Neuronal stem cell (in vitro differentiated cells): ENCODE measurements at regions not wholly inside any gene's neighbourhood (a gene's known extent, or its start where the extent isn't known, plus 50 kb on each side); places are given as distances from the start of the nearest gene placed in this dataset.

Experiments
- DNase-seq: peaks from one replicate; pipeline ENCODE4 v3.0.0-alpha.2; 2013; ENCODE audit warnings: low spot score
- H2AFZ ChIP-seq: one replicate; pipeline ENCODE4 v1.6.1; 2013; ENCODE audit warnings: mild to moderate bottlenecking, low read length, inconsistent platforms
- H2AK5ac ChIP-seq: 2 replicates; pipeline ENCODE4 v1.6.1; 2013; ENCODE audit warnings: low read depth, mild to moderate bottlenecking, inconsistent platforms, low read length, moderate library complexity, mixed read lengths
- H2BK120ac ChIP-seq: 2 replicates; pipeline ENCODE4 v1.6.1; 2013; ENCODE audit warnings: low read depth, mild to moderate bottlenecking, inconsistent platforms, low read length, moderate library complexity, mixed read lengths
- H2BK12ac ChIP-seq: one replicate; pipeline ENCODE4 v1.6.1; 2013; ENCODE audit warnings: low read length, inconsistent platforms
- H2BK15ac ChIP-seq: 2 replicates; pipeline ENCODE4 v1.6.1; 2013; ENCODE audit warnings: mild to moderate bottlenecking, low read length, inconsistent platforms, mixed read lengths
- H2BK5ac ChIP-seq: one replicate; pipeline ENCODE4 v1.6.1; 2013; ENCODE audit warnings: inconsistent platforms, mild to moderate bottlenecking, low read length, moderate library complexity
- H3K14ac ChIP-seq: one replicate; pipeline ENCODE4 v1.6.1; 2013; ENCODE audit warnings: low read length, inconsistent platforms
- H3K18ac ChIP-seq: 2 replicates; pipeline ENCODE4 v1.6.1; 2013; ENCODE audit warnings: low read length, inconsistent platforms
- H3K23ac ChIP-seq: 2 replicates; pipeline ENCODE4 v1.6.1; 2013; ENCODE audit warnings: low read depth, mild to moderate bottlenecking, mixed read lengths, low read length, inconsistent platforms; ENCODE audit not compliant: poor library complexity
- H3K27ac ChIP-seq: replicated peaks from 3 replicates; pipeline ENCODE4 v1.5.1; 2013; ENCODE audit warnings: low read length, inconsistent platforms
- H3K27me3 ChIP-seq, 3 experiments: 2 replicates each; pipeline ENCODE4 v1.6.1; 2013; ENCODE audit warnings: low read length in 3 of 3, mild to moderate bottlenecking in 2 of 3, inconsistent platforms in 1 of 3, low read depth in 1 of 3, mixed read lengths in 1 of 3, moderate library complexity in 1 of 3; ENCODE audit not compliant: control insufficient read depth in 3 of 3, insufficient read depth in 3 of 3
- H3K36me3 ChIP-seq, 2 donors: replicated peaks in 1 of 2; 2 replicates each; pipeline ENCODE4 v1.6.1; 2013; ENCODE audit warnings: low read length in 2 of 2; ENCODE audit not compliant: control insufficient read depth in 2 of 2, insufficient read depth in 2 of 2
- H3K4ac ChIP-seq: 2 replicates; pipeline ENCODE4 v1.6.1; 2013; ENCODE audit warnings: inconsistent platforms, mild to moderate bottlenecking, low read length, moderate library complexity
- H3K4me1 ChIP-seq, 2 donors: 1 replicate in 1 of 2; 2 replicates in 1 of 2; pipeline ENCODE4 v1.6.1; 2013; ENCODE audit warnings: low read length in 2 of 2, low read depth in 1 of 2; ENCODE audit not compliant: control insufficient read depth in 2 of 2, insufficient read depth in 1 of 2
- H3K4me2 ChIP-seq: one replicate; pipeline ENCODE4 v1.6.1; 2013; ENCODE audit warnings: mild to moderate bottlenecking, low read length, inconsistent platforms; ENCODE audit not compliant: insufficient read depth, poor library complexity, severe bottlenecking
- H3K4me3 ChIP-seq, 2 donors: 2 replicates each; pipeline ENCODE4 v1.5.1; 2013; ENCODE audit warnings: low read length in 2 of 2, mild to moderate bottlenecking in 2 of 2, inconsistent platforms in 1 of 2, moderate library complexity in 1 of 2
- H3K79me1 ChIP-seq: one replicate; pipeline ENCODE4 v1.6.1; 2013; ENCODE audit warnings: low read depth, mild to moderate bottlenecking, inconsistent platforms, low read length, moderate library complexity
- H3K9ac ChIP-seq: one replicate; pipeline ENCODE4 v1.6.1; 2013; ENCODE audit warnings: mild to moderate bottlenecking, low read depth, low read length, inconsistent platforms; ENCODE audit not compliant: poor library complexity
- H3K9me3 ChIP-seq, 2 donors: replicated peaks in 1 of 2; 2 replicates each; pipeline versions ENCODE3 to v1.6.1; 2013; ENCODE audit warnings: low read length in 2 of 2, mild to moderate bottlenecking in 2 of 2, inconsistent platforms in 1 of 2, low read depth in 1 of 2, mixed read lengths in 1 of 2, moderate library complexity in 1 of 2; ENCODE audit not compliant: control insufficient read depth in 2 of 2, insufficient read depth in 1 of 2
- H4K8ac ChIP-seq: one replicate; pipeline ENCODE4 v1.6.1; 2013; ENCODE audit warnings: low read depth, mild to moderate bottlenecking, inconsistent platforms, low read length, moderate library complexity
- H4K91ac ChIP-seq: one replicate; pipeline ENCODE4 v1.6.1; 2013; ENCODE audit warnings: low read length, low read depth, mild to moderate bottlenecking, inconsistent platforms; ENCODE audit not compliant: poor library complexity
- WGBS, 2 donors: extraction: QIAGEN DNeasy Blood & Tissue Kit; methylation state at CpG; one replicate each; pipeline ENCODE4 v1.1.7; 2013; ENCODE audit warnings: missing lambda C conversion rate in 2 of 2, mixed read lengths in 1 of 2; ENCODE audit not compliant: insufficient read length in 2 of 2, insufficient replicate concordance in 1 of 2; ENCODE audit errors: extremely low coverage in 2 of 2; 5-methylcytosine and 5-hydroxymethylcytosine counted together

DNA sequence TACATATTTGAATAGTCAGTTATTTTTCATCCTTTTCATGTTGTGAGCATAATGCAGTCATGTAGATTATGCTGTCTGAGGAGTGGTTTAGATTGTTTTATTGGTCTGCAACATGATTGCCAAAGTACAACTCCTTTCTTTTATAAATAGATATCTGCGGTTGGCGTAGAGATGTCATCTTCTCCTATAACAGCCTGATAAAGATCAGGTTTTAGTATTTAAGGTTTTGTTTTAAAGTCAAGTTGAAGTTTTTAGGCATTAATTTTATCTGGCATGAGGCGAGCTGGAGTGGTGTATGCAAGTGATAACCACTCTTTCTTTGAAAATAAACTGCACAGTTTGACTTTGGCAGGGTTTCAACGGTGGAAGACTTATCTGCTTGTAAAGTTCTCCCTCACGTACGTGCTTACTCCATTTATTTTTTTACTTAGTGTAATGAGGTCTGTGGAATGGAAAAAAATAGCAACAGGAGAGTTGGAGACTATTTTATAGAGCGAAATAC, 126.3 kb downstream of the FBXO8 start:
- Histone ChIP-seq H3K4me1 (peaks cover 0 to 3% of the 10 kb centered on the region in 2 donors), H2BK5ac (no peak overlapping the region)
- no CpG with 5 or more reads among the region's 7 CpGs for whole genome bisulfite sequencing, 2 donors

DNA sequence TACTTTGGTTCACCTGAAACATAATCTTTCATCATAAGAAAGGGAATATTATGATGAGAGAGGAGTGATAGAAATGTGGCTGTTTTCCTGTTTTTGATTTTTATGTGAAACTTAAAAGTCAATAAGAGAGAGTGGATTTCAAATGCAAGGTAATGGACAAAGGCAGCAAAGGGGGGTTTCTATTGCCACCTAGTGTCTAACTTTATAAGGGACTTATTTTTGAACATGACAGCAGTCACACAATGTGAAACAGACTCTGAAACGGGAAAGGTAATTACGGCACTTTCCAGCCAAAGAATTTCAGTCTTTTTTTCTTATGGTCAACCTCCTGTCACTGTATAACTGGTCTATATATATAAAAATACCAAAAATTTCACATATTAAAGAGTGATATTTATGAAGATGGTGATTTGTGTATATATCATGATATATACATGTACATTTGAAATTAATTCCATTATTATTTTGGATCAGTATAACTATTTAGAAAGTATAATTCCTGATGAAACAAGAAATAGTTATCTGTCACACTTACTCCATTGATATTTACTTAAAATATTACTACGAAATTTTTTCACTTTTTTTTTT, 127.1 kb downstream of the FBXO8 start:
- no peak overlapping the region for H3K14ac ChIP-seq
- H2BK12ac ChIP-seq, result no peak overlapping the region
- H2AK5ac ChIP-seq, result no peak overlapping the region
- no peak overlapping the region for H3K9ac ChIP-seq
- WGBS, 2 donors, result no CpG with 5 or more reads among the region's 3 CpGs
- H2BK5ac ChIP-seq, result no peak overlapping the region
- no peak overlapping the region for H3K4me2 ChIP-seq
- no peak overlapping the region for H2AFZ ChIP-seq
- no peak overlapping the region for H2BK120ac ChIP-seq
- H3K36me3 ChIP-seq, result no peaks in the 10 kb centered on the region
- no peak overlapping the region for H2BK15ac ChIP-seq
- H3K4me1 ChIP-seq, result peaks cover 0 to 3% of the 10 kb centered on the region in 2 donors
- H3K9me3 ChIP-seq, result no peaks in the 10 kb centered on the region
- no peak overlapping the region for H3K27ac ChIP-seq
- H4K8ac ChIP-seq, result no peak overlapping the region
- H3K27me3 ChIP-seq, result peaks cover 0 to 14% (median 0%) of the 10 kb centered on the region in 3 experiments
- no peak overlapping the region for H3K4ac ChIP-seq
- H3K18ac ChIP-seq, result no peak overlapping the region
- DNase-seq, result peak; percentile 23
- H3K4me3 ChIP-seq, result no peak overlapping the region
- no peaks in the 10 kb centered on the region for H3K79me1 ChIP-seq
- H3K23ac ChIP-seq, result no peak overlapping the region
- no peak overlapping the region for H4K91ac ChIP-seq

More for the DNA sequence above, 126.3 kb downstream of the FBXO8 start:
- no peak overlapping the region for H3K14ac ChIP-seq
- H3K9ac ChIP-seq, result no peak overlapping the region
- H4K8ac ChIP-seq, result no peak overlapping the region
- H3K9me3 ChIP-seq, result no peaks in the 10 kb centered on the region
- no peak overlapping the region for H2BK15ac ChIP-seq
- no peak overlapping the region for H3K4me2 ChIP-seq
- H3K36me3 ChIP-seq, result no peaks in the 10 kb centered on the region
- H2BK12ac ChIP-seq, result no peak overlapping the region
- H3K27me3 ChIP-seq, result peaks cover 0 to 14% (median 0%) of the 10 kb centered on the region in 3 experiments
- H2AK5ac ChIP-seq, result no peak overlapping the region
- H3K23ac ChIP-seq, result no peak overlapping the region
- H4K91ac ChIP-seq, result no peak overlapping the region
- H2AFZ ChIP-seq, result no peak overlapping the region
- H3K4ac ChIP-seq, result no peak overlapping the region
- no peak for DNase-seq
- H3K4me3 ChIP-seq, result no peak overlapping the region
- H3K79me1 ChIP-seq, result no peaks in the 10 kb centered on the region
- H3K27ac ChIP-seq, result no peak overlapping the region
- H3K18ac ChIP-seq, result no peak overlapping the region
- H2BK120ac ChIP-seq, result no peak overlapping the region

DNA sequence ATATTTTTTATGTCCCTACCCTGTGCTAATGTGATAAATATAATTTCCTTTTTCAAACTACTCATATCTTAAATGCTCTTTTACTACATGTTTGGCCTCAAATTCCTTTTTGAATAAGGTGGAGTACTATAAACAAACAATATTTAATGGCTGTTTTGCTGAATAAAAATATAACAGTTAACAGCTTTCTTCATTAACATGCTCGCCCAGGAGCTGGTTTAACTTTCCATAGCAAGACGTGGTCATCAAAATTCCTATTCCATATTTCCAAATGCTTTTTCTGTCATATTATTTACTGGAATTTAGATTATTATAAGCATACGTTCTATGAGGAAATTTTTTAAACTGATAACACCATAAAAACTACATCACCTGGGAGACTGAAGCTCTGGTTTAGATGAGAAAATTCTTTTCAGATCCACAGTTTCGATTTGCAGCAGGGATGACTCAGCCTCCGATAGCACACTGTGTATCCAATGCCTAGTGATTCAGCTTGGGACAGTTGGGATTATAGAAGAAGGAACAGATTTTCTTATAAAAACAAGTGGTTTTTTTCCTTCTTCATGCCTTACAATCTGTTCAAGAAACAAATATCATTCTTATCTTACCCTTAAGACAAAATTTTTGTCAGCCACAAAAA, 129.1 kb downstream of the FBXO8 start:
- Histone ChIP-seq H3K23ac (no peak overlapping the region), H2BK12ac (no peak overlapping the region), H3K4me2 (no peak overlapping the region), H4K8ac (no peak overlapping the region), H2AK5ac (no peak overlapping the region), H3K9ac (no peak overlapping the region), H3K18ac (no peak overlapping the region), H2BK120ac (no peak overlapping the region), H4K91ac (no peak overlapping the region), H3K4me3 (no peak overlapping the region), H3K36me3 (no peaks in the 10 kb centered on the region), H3K4ac (no peak overlapping the region), H3K27ac (no peak overlapping the region), H3K27me3 (peaks cover 0 to 6% (median 0%) of the 10 kb centered on the region in 3 experiments), H3K79me1 (no peaks in the 10 kb centered on the region), H2BK15ac (no peak overlapping the region), H2BK5ac (no peak overlapping the region), H3K4me1 (peaks cover 0 to 3% of the 10 kb centered on the region in 2 donors), H2AFZ (peak overlapping the region; percentile 6), H3K14ac (no peak overlapping the region), H3K9me3 (no peaks in the 10 kb centered on the region)
- DNase-seq, result no peak
- WGBS, 2 donors, result no CpG with 5 or more reads among the region's 5 CpGs

DNA sequence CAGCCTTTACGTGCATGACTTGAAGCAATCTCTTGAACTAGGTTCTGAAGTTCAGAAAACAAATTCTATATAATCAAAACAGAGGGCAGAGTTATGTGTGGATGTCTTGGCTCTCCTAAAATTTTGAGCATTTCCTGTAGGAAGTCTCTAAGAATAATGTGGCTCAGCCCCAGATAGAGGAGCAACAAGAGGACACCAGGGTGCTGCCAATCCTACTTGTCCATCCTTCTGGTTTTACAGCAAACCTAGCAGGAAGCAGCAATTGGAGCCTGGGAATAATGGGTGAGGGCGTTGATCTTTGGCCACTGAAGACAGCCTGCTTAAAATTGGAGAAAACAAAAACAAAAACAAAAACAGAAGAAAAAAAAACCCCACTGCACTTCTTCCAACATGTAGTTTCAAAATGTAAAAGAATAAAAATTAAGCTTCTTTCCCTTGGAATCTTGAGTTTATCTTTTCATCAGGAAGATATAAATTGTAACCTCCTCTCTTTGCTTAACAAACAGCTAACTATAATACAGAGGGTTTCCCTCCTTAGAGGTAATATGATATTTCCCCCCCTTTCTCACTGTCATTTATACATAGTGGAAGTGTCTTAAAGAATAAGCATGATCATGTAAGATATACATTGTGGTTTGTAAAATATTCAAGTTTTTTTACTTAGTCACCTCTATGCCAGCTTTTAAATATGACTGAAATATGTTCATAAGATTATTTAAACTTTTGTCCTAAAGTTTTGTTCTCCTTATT, 130.6 kb downstream of the FBXO8 start:
- no peak overlapping the region for H4K8ac ChIP-seq
- no peaks in the 10 kb centered on the region for H3K79me1 ChIP-seq
- no peak overlapping the region for H3K18ac ChIP-seq
- H2AK5ac ChIP-seq, result no peak overlapping the region
- no peak overlapping the region for H3K4ac ChIP-seq
- no peak overlapping the region for H4K91ac ChIP-seq
- peaks cover 0 to 5% (median 0%) of the 10 kb centered on the region in 3 experiments for H3K27me3 ChIP-seq
- H3K4me3 ChIP-seq, result no peak overlapping the region
- DNase-seq, result peak; percentile 15
- peaks cover 0 to 3% of the 10 kb centered on the region in 2 donors for H3K4me1 ChIP-seq
- no peak overlapping the region for H2BK5ac ChIP-seq
- WGBS, 2 donors, result no CpG with 5 or more reads among the region's 2 CpGs
- H3K27ac ChIP-seq, result peak overlapping the region; percentile 48
- no peak overlapping the region for H2BK12ac ChIP-seq
- H2BK120ac ChIP-seq, result no peak overlapping the region
- no peak overlapping the region for H3K14ac ChIP-seq
- H2AFZ ChIP-seq, result peak overlapping the region; percentile 68
- H3K23ac ChIP-seq, result no peak overlapping the region
- H3K36me3 ChIP-seq, result no peaks in the 10 kb centered on the region
- H2BK15ac ChIP-seq, result no peak overlapping the region
- H3K4me2 ChIP-seq, result no peak overlapping the region
- H3K9me3 ChIP-seq, result no peaks in the 10 kb centered on the region
- H3K9ac ChIP-seq, result no peak overlapping the region
